ENCODE measurements at regions not wholly inside any gene's neighbourhood (a gene's known extent, or its start where the extent isn't known, plus 50 kb on each side); places are given as distances from the start of the nearest gene placed in this dataset.

DNA sequence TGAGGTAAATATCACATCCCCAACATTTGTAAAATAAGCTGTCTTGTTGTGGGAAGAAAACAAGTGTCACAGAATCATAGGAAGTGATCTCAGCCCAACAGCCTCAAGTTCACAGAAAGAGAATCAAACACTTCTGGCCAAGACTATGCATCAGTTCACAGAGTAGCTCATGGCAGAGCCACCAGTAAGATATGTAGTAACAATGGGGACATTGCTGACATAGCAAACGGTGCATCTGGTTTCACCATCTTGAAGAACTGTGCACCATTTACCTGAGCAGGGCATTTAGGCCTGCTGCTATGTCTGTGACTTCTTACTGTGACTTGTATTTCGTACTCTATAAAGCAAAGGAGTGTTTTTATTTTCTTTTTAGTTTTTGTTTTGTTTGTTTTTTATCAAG lies 585.3 kb upstream of the FAT3 start:
- Histone ChIP-seq H4K91ac (ENCODE audit: insufficient read depth, low read depth, low read length) (no peak overlapping the region), H3K36me3 (ENCODE audit: control insufficient read depth, insufficient read depth, low read length) (no peaks in the 10 kb centered on the region), H3K4me2 (ENCODE audit: low read depth, low read length) (no peak overlapping the region), H3K18ac (ENCODE audit: low read depth, low read length) (no peak overlapping the region), H3K27me3 (ENCODE audit: control insufficient read depth, insufficient read depth, low read length) (no peaks in the 10 kb centered on the region), H3K23ac (ENCODE audit: low read depth, low read length) (no peak overlapping the region), H3K27ac (ENCODE audit: insufficient read depth, low read length) (no peak overlapping the region), H2BK20ac (ENCODE audit: low read depth, low read length) (no peak overlapping the region), H3K56ac (ENCODE audit: extremely low read depth, insufficient read depth, low read length) (no peak overlapping the region), H2AK5ac (ENCODE audit: low read depth, low read length) (no peak overlapping the region), H4K8ac (ENCODE audit: low read depth in 2 of 2, low read length in 2 of 2) (no peak overlapping the region), H3K4me1 (ENCODE audit: control insufficient read depth, insufficient read depth, low read length) (no peaks in the 10 kb centered on the region), H3K4me3 (ENCODE audit: insufficient read depth, low read depth, low read length) (no peak overlapping the region), H3K9ac (ENCODE audit: low read depth, low read length) (no peak overlapping the region), H4K5ac (ENCODE audit: low read depth, low read length) (no peak overlapping the region), H2BK120ac (ENCODE audit: low read depth, low read length) (no peak overlapping the region), H3K9me1 (ENCODE audit: insufficient read depth, low read length) (no peaks in the 10 kb centered on the region), H3K9me3 (ENCODE audit: control insufficient read depth, insufficient read depth, low read length) (peaks cover 7% of the 10 kb centered on the region; the same call in 1 of the 2 replicates), H2BK15ac (ENCODE audit: low read depth, low read length) (no peak overlapping the region), H2AK9ac (replicated peaks; ENCODE audit: low read depth, low read length, poor library complexity) (no peak overlapping the region), H4K20me1 (ENCODE audit: insufficient read depth, low read length) (no peaks in the 10 kb centered on the region), H2BK5ac (ENCODE audit: low read depth, low read length, poor library complexity, severe bottlenecking) (no peak overlapping the region), H3K79me1 (ENCODE audit: low read depth in 1 of 2, low read length in 2 of 2) (no peaks in the 10 kb centered on the region), H3K4ac (ENCODE audit: low read depth, low read length) (no peak overlapping the region), H3K14ac (replicated peaks; ENCODE audit: low read depth, low read length) (no peak overlapping the region), H2AFZ (replicated peaks; ENCODE audit: low read length, poor library complexity) (no peak overlapping the region)
- no TSS peak for BruUV-seq (replicated peaks)
- intact Hi-C loops (cut with micrococcal nuclease): no loop called here
- ChIA-PET POLR2A (ENCODE audit: unreplicated experiment) (no interaction called here), CTCF (no interaction called here)
- WGBS, 2 experiments (ENCODE audit: extremely low coverage in 2 of 2, insufficient read length in 1 of 2): no CpG with 5 or more reads among the region's 2 CpGs
- ATAC-seq (ENCODE audit: low read depth) (no peak), DNase-seq (no peak)
- dilution Hi-C loops (cut with HindIII; ENCODE audit: low sequenced_read_pairs, unreplicated experiment): no loop called here
- in situ Hi-C loops (cut with MboI; ENCODE audit: low sequenced_read_pairs): no loop called here
- TF ChIP-seq MAZ (IDR thresholded peaks at IDR 0.05; ENCODE audit: borderline replicate concordance, low read depth, low read length) (no peak), CHD1 (IDR thresholded peaks at IDR 0.05; ENCODE audit: low read depth, low read length) (no peak), MXI1 (IDR thresholded peaks at IDR 0.05; ENCODE audit: borderline replicate concordance, low read depth, low read length) (no peak), RFX5 (IDR thresholded peaks at IDR 0.05; ENCODE audit: low read depth, low read length) (no peak)

Data from IMR-90 (cell line).